HUES48 (cell line): ENCODE measurements at regions not wholly inside any gene's neighbourhood (a gene's known extent, or its start where the extent isn't known, plus 50 kb on each side); places are given as distances from the start of the nearest gene placed in this dataset.

ENCODE experiments used
- H3K27ac ChIP-seq: one replicate; pipeline ENCODE4 v1.7.0; 2013; ENCODE audit warnings: low read depth, low read length, inconsistent platforms
- H3K27me3 ChIP-seq: 2 replicates; pipeline ENCODE4 v1.6.1; 2013; ENCODE audit warnings: mild to moderate bottlenecking, low read length; ENCODE audit not compliant: control insufficient read depth, insufficient read depth
- H3K36me3 ChIP-seq: 2 replicates; pipeline ENCODE4 v1.6.1; 2013; ENCODE audit warnings: low read length; ENCODE audit not compliant: control insufficient read depth, insufficient read depth
- H3K4me1 ChIP-seq: 2 replicates; pipeline ENCODE4 v1.6.1; 2013; ENCODE audit warnings: mild to moderate bottlenecking, low read length; ENCODE audit not compliant: control insufficient read depth, insufficient read depth
- H3K4me3 ChIP-seq: 2 replicates; pipeline ENCODE4 v1.5.1; 2013; ENCODE audit warnings: mild to moderate bottlenecking, low read depth, low read length
- H3K9ac ChIP-seq: 2 replicates; pipeline ENCODE4 v1.6.1; 2013; ENCODE audit warnings: mild to moderate bottlenecking, low read depth, low read length, moderate library complexity
- H3K9me3 ChIP-seq: 2 replicates; pipeline ENCODE4 v1.6.1; 2013; ENCODE audit warnings: low read length; ENCODE audit not compliant: control insufficient read depth, insufficient read depth

GRCh38 chr2:56018267-56018666, 94.7 kb upstream of the EFEMP1 start:
- no peaks in the 10 kb centered on the region for H3K27me3 ChIP-seq
- H3K27ac ChIP-seq, result no peak overlapping the region
- no peak overlapping the region for H3K9ac ChIP-seq
- no peak overlapping the region for H3K4me3 ChIP-seq
- H3K36me3 ChIP-seq, result no peaks in the 10 kb centered on the region
- H3K9me3 ChIP-seq, result no peaks in the 10 kb centered on the region
- H3K4me1 ChIP-seq, result peaks cover 15% of the 10 kb centered on the region

DNA sequence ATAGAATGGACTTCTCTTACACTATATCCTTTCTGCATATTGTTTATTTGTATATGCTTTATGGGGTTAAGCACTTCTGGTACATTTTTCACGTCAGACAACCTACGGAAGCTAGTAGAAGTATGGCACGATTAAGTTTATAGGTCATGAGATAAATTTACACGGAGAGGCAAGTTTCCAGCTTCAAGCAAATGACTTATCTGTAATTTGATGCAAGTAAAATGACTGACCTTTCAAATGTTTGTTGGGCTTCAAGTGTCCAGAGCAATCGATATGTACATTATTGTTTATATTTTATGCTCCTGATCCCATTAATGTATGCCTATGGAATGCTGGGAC, 97.5 kb upstream of the EFEMP1 start:
- Histone ChIP-seq H3K9ac (no peak overlapping the region), H3K27me3 (no peaks in the 10 kb centered on the region), H3K4me1 (peaks cover 1% of the 10 kb centered on the region; the same call in 1 of the 2 replicates), H3K9me3 (no peaks in the 10 kb centered on the region), H3K36me3 (no peaks in the 10 kb centered on the region), H3K27ac (no peak overlapping the region), H3K4me3 (no peak overlapping the region)

- no peaks in the 10 kb centered on the region for H3K36me3 ChIP-seq
- no peak overlapping the region for H3K27ac ChIP-seq
- H3K27me3 ChIP-seq, result no peaks in the 10 kb centered on the region
- no peaks in the 10 kb centered on the region for H3K9me3 ChIP-seq
- H3K4me1 ChIP-seq, result no peaks in the 10 kb centered on the region
- H3K9ac ChIP-seq, result no peak overlapping the region
- no peak overlapping the region for H3K4me3 ChIP-seq
These were observed 98.0 kb upstream of the EFEMP1 start for GRCh38 chr2:56021579-56021978.

GRCh38 chr2:56025469-56026193, 102.0 kb upstream of the EFEMP1 start:
- no peaks in the 10 kb centered on the region for H3K36me3 ChIP-seq

GRCh38 chr2:56026828-56027227, 103.2 kb upstream of the EFEMP1 start:
- Histone ChIP-seq H3K36me3 (no peaks in the 10 kb centered on the region), H3K9me3 (no peaks in the 10 kb centered on the region), H3K9ac (no peak overlapping the region), H3K4me1 (no peaks in the 10 kb centered on the region), H3K27ac (no peak overlapping the region), H3K27me3 (no peaks in the 10 kb centered on the region), H3K4me3 (no peak overlapping the region)

More at GRCh38 chr2:56025469-56026193, 102.0 kb upstream of the EFEMP1 start:
- no peaks in the 10 kb centered on the region for H3K27me3 ChIP-seq
- H3K4me3 ChIP-seq, result no peak overlapping the region
- no peaks in the 10 kb centered on the region for H3K9me3 ChIP-seq
- H3K4me1 ChIP-seq, result no peaks in the 10 kb centered on the region
- H3K9ac ChIP-seq, result no peak overlapping the region
- no peak overlapping the region for H3K27ac ChIP-seq

DNA sequence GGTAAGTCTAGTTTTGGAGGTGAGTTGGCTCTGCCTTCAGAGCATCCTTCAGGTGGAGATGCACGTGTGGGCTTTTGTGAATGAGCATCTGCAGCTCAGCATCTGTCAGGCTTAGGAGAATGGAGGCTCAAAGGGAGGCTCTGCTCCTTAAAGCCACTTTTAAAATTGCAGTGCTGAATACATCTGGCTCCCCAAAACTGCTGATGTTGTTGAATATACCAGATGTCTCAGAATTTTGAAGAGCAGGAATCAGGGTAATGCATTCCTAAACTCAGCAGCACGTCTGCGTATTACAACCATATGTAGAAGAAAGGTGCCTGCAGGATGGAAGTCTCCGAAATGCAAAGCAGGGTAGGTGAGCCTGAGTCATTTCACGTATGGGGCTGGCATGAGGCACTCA, 106.5 kb upstream of the EFEMP1 start:
- Histone ChIP-seq H3K4me3 (no peak overlapping the region), H3K36me3 (no peaks in the 10 kb centered on the region), H3K9ac (no peak overlapping the region), H3K9me3 (no peaks in the 10 kb centered on the region), H3K27me3 (no peaks in the 10 kb centered on the region), H3K4me1 (no peaks in the 10 kb centered on the region), H3K27ac (no peak overlapping the region)

DNA sequence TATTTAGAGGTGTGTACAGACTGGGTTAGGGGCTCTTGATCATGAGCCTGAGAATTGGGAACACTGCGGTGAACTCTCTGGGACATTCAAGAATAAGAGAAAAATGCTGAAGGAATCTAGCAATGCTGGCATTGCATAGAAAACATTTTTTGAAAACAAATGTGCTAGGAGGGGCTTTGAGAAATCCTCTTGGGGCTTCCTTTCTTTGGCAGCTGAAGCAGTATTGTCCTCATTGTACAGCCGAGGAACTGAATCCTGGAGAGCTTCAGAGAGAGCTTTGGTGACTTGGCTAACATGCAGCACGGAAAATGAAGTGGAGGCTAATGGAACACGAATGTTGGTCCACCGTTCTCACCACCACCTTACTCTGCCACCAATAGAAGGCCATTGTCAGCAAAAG, 107.3 kb upstream of the EFEMP1 start:
- no peaks in the 10 kb centered on the region for H3K9me3 ChIP-seq
- H3K4me3 ChIP-seq, result no peak overlapping the region
- H3K27me3 ChIP-seq, result no peaks in the 10 kb centered on the region
- H3K27ac ChIP-seq, result no peak overlapping the region
- no peak overlapping the region for H3K9ac ChIP-seq
- no peaks in the 10 kb centered on the region for H3K36me3 ChIP-seq
- no peaks in the 10 kb centered on the region for H3K4me1 ChIP-seq

DNA sequence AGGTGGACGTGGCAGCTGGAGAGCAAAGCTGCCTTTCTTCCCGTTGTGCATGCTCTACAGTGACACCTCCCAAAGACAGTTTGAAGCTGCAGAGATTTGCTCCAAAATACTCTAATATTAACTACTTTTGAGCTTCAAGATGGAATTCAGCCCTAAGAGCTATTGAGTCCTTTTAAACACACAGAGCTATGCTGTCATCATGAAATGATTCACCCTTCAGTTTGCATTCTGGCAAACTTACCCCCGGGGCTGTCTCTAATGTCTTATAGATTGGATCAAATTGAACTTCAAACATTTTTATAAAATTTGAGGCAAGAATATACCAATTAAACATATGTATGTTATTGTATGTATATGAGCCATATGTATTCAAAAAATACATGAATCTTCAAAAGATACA, 110.7 kb upstream of the EFEMP1 start:
- no peaks in the 10 kb centered on the region for H3K9me3 ChIP-seq
- no peak overlapping the region for H3K4me3 ChIP-seq
- no peak overlapping the region for H3K9ac ChIP-seq
- no peaks in the 10 kb centered on the region for H3K4me1 ChIP-seq
- H3K27ac ChIP-seq, result no peak overlapping the region
- no peaks in the 10 kb centered on the region for H3K27me3 ChIP-seq
- H3K36me3 ChIP-seq, result no peaks in the 10 kb centered on the region

- Histone ChIP-seq H3K9me3 (no peaks in the 10 kb centered on the region), H3K9ac (no peak overlapping the region), H3K4me3 (no peak overlapping the region), H3K36me3 (no peaks in the 10 kb centered on the region), H3K27ac (no peak overlapping the region), H3K4me1 (no peaks in the 10 kb centered on the region), H3K27me3 (no peaks in the 10 kb centered on the region)
These were observed 116.6 kb upstream of the EFEMP1 start for GRCh38 chr2:56040189-56040588.

- H3K9ac ChIP-seq, result no peak overlapping the region
- H3K4me3 ChIP-seq, result no peak overlapping the region
- no peak overlapping the region for H3K27ac ChIP-seq
- H3K9me3 ChIP-seq, result no peaks in the 10 kb centered on the region
- no peaks in the 10 kb centered on the region for H3K4me1 ChIP-seq
- H3K36me3 ChIP-seq, result no peaks in the 10 kb centered on the region
- H3K27me3 ChIP-seq, result no peaks in the 10 kb centered on the region
These were observed 117.3 kb upstream of the EFEMP1 start for GRCh38 chr2:56040834-56041233.

GRCh38 chr2:56047136-56047535, 123.6 kb upstream of the EFEMP1 start:
- H3K36me3 ChIP-seq, result no peaks in the 10 kb centered on the region
- no peaks in the 10 kb centered on the region for H3K27me3 ChIP-seq
- H3K4me3 ChIP-seq, result no peak overlapping the region
- no peak overlapping the region for H3K27ac ChIP-seq
- no peaks in the 10 kb centered on the region for H3K4me1 ChIP-seq
- H3K9me3 ChIP-seq, result no peaks in the 10 kb centered on the region
- H3K9ac ChIP-seq, result no peak overlapping the region
